ENCODE measurements at regions not wholly inside any gene's neighbourhood (a gene's known extent, or its start where the extent isn't known, plus 50 kb on each side); places are given as distances from the start of the nearest gene placed in this dataset.

DNA sequence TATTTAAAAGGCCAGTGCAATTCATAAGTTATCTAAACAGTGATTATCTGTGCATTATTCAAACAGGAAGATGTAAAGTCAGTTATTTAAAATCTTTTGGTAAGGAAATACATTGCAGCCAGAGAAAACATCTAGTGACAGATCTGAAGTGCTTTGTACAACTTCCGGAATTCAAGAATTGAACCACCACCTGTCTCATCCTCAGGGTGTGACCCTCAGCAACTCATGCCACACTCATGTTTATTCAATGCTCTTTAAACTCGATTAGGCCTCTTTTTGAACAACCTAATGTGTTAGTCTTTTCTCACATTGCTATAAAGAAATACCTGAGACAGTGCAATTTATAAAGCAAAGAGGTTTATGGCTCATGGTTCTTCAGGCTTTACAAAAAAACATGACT lies 62.6 kb upstream of the GGTLC1 start:
- 62 to 63% methylated on average over 2 of the region's 2 CpGs for WGBS, 2 donors
- Histone ChIP-seq H3K4me3 (no peak overlapping the region), H3K9me3 (no peaks in the 10 kb centered on the region), H3K36me3 (no peaks in the 10 kb centered on the region), H3K27ac (no peak overlapping the region), H3K4me1 (no peaks in the 10 kb centered on the region), H3K27me3 (peaks cover 0 to 5% (median 0%) of the 10 kb centered on the region in 7 donors)
- ATAC-seq (no peak), DNase-seq (no peak)
- intact Hi-C loops (cut with DNase I) = no loop called here
- no peak for TF ChIP-seq CTCF (IDR thresholded peaks at IDR 0.05)

GRCh38 chr20:24050119-24050518 lies 61.5 kb upstream of the GGTLC1 start:
- WGBS, 2 donors = 68 to 70% methylated on average over 3 of the region's 3 CpGs
- ATAC-seq (peak in 1 of 8 donors; percentile 56), DNase-seq (no peak)
- Histone ChIP-seq H3K36me3 (no peaks in the 10 kb centered on the region), H3K4me3 (no peak overlapping the region), H3K4me1 (no peaks in the 10 kb centered on the region), H3K27ac (no peak overlapping the region), H3K27me3 (peaks cover 0 to 5% (median 0%) of the 10 kb centered on the region in 7 donors), H3K9me3 (no peaks in the 10 kb centered on the region)
- TF ChIP-seq CTCF (IDR thresholded peaks at IDR 0.05) = no peak
- intact Hi-C loops (cut with DNase I) = no loop called here

DNA sequence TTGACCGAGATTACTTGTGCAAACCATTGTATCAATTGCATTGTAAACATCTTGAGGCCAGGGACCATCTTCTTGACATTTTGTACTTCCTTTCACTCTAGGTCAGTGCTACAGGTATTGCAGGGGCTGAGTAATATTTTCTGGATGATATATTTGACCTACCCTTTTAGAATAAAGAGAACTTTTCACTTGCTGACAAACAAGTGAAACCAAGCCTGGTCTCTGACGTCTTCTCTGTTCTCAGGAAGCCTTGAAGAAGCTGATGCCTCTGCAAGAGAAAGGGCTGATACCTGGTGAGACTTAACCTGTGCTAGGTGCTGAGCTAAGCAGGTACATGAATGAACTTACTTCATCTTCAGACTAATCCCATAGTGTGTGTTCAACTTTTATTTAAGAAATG lies 60.5 kb upstream of the GGTLC1 start:
- Histone ChIP-seq H3K36me3 (no peaks in the 10 kb centered on the region), H3K27ac (no peak overlapping the region), H3K9me3 (no peaks in the 10 kb centered on the region), H3K4me3 (no peak overlapping the region), H3K4me1 (no peaks in the 10 kb centered on the region), H3K27me3 (peaks cover 0 to 5% (median 0%) of the 10 kb centered on the region in 7 donors)
- no peak for ATAC-seq
- TF ChIP-seq CTCF (IDR thresholded peaks at IDR 0.05) = no peak
- 87 to 89% methylated on average over 2 of the region's 2 CpGs for WGBS, 2 donors
- DNase-seq = no peak
- intact Hi-C loops (cut with DNase I) = loop anchor here in 2 of 10 donors (10.0 kb wide), 1 partner anchor 56 kb away; no protein-coding TSS in a partner anchor

DNA sequence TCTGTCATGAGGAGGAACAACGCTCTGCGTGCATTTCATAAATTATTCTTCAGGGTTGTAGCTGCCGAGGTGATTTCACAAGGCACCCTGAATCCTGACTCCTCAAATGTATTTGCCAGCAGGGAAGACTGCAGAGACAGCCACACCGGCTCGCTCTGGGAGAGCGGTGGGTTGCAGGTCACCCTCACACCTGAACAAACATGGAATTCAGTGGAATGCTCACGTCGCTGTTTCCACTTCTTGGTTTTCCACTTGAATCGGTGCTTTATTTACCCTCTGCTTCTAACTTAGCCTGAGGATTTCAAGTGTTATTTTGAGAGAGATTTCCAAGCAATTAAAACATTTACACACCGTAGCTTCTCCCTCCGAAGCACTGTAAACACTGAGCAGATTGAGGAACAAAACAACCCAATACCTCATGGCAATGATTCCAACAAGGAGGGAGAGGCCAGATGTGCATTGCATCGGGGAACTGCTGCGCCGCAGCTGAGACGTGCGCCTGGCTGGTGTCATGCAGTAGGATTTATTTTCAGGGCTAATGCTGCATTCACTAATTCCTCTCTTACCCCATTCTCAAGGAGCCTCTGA lies 59.5 kb upstream of the GGTLC1 start:
- ATAC-seq (no peak), DNase-seq (no peak)
- Histone ChIP-seq H3K9me3 (no peaks in the 10 kb centered on the region), H3K27me3 (peaks cover 0 to 5% (median 0%) of the 10 kb centered on the region in 7 donors), H3K36me3 (no peaks in the 10 kb centered on the region), H3K27ac (no peak overlapping the region), H3K4me3 (no peak overlapping the region), H3K4me1 (no peaks in the 10 kb centered on the region)
- no peak for TF ChIP-seq CTCF (IDR thresholded peaks at IDR 0.05)
- intact Hi-C loops (cut with DNase I) = loop anchor here in 2 of 10 donors (10.0 kb wide), 1 partner anchor 57 kb away; no protein-coding TSS in a partner anchor
- WGBS, 2 donors = 90 to 92% methylated on average over 16 of the region's 16 CpGs

All from heart right ventricle (tissue), 16 donors.